Sciatic nerve (tissue), 2 donors: ENCODE measurements at regions not wholly inside any gene's neighbourhood (a gene's known extent, or its start where the extent isn't known, plus 50 kb on each side); places are given as distances from the start of the nearest gene placed in this dataset.
A peak's percentile ranks its signal among the peaks of the same experiment; 100 is the strongest.

Experiments
- ATAC-seq: fragments of 200-7000 bp; cut with Tn5 transposase; one replicate; pipeline ENCODE4 v1.9.1; 2020; ENCODE audit warnings: mild to moderate bottlenecking, moderate library complexity
- DNase-seq: peaks from one replicate; pipeline ENCODE4 v3.0.0-alpha.2; 2020; ENCODE audit warnings: low spot score
- intact Hi-C: fragments of 100-400 bp; cut with DNase I; formaldehyde crosslinking; loops from one replicate; pipeline ENCODE4 v1.14.2; 2022
- donor health status: DM: no; HTN: no; CAD: no.
- donor health status: DM: no; HTN: no; CAD: no.

DNA sequence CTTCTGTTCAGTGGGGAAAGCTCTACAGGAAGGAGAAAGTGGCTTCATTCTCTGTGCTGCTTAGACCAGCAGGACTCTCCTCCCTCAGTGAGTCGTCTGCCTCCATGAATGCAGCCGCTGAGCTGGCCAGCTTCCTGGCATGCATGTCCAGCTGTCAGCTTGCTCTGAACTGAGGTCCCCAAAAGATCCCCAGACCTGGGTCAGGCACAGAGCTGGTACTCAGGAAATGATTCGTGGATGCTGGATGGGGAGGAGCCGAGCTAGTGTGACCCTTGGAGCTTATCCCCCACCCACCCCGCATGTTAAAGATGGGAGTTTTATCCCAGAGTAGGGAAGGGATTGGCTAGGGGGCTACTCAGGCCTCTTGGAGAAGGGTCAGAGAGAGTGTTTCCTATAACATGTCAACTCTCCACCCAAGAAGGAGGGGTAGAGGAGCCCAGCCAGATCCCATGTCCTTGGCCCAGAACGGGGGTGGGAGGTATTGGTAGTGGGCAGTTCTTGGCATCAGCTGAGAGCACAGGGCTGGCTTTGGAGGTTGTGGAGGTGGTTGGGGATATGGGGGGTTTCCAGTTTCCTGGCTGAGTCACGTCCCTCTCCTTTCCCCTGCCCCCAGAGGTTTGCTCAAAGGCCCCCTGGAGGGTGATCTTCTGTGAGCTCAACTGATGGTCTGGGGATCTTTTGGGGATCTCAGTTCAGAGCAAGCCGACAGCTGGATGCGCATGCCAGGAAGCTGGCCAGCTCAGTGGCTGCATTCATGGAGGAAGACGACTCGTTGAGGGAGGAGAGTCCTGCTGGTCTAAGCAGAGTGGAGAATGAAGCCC lies 110.1 kb downstream of the FOXD2 start:
- intact Hi-C loops, result no loop called here
- DNase-seq, result no peak

DNA sequence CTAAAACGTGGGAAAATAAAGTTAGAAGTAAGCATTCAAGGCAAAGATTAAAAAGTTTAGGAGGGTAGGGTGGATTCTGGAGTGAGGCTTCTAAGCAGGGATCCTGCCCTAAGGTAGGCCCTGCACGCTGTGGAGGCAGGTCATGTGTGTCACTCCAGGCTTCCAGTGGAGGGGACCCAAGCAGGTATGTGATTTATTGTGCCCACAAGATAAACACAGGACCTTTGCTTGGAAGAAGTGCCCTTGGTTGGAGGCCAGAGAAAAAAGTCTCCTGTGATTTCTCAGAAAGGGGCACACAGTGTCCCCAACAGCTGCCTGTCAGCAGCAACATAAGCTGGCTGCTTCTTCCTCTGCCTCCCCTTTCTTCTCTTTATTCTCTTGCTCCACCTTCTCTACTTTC lies 110.8 kb downstream of the FOXD2 start:
- DNase-seq, result no peak
- intact Hi-C loops, result no loop called here
- ATAC-seq, result no peak

More for the DNA sequence above, 110.1 kb downstream of the FOXD2 start:
- ATAC-seq, result peak; percentile 20

DNA sequence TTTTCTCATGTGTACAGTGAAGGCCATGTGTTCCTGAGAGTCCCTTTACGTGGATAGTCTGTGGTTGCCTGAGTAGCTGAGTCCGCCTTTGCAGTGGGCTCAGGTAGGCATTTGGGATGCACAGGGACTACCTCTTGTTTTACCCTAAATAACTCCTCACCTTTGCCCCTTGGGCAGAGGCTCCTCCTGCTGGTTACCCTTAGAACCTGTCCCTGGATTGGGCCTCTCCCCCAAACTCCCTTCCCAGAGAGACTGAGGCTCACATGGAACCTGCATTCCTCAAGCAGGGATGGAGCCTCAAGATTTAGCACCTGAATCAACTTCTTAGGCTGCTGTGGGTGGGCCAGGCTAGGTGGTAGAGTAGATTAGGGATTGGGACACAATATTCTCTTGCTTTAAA lies 111.7 kb downstream of the FOXD2 start:
- intact Hi-C loops, result no loop called here
- ATAC-seq (no peak), DNase-seq (no peak)

DNA sequence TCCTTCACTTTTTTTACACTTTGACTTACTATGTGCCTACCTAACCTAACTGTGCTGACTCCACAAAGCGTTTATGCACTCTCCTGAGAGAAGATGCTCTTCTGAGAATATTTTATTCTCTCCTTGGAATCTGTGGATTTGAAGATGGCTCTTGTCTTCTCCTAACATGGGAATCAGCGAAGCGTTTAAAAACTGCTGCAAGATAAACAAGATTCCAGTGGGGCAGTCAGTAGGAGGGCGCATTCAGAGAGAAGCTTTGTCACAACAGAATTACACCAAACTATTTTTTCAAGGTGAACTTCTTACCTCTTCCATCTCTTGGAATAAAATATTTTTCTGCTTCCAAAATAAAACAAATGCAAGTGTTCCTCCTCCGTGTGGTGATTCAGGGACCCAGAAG lies 113.1 kb downstream of the FOXD2 start:
- DNase-seq, result no peak
- intact Hi-C loops, result no loop called here

DNA sequence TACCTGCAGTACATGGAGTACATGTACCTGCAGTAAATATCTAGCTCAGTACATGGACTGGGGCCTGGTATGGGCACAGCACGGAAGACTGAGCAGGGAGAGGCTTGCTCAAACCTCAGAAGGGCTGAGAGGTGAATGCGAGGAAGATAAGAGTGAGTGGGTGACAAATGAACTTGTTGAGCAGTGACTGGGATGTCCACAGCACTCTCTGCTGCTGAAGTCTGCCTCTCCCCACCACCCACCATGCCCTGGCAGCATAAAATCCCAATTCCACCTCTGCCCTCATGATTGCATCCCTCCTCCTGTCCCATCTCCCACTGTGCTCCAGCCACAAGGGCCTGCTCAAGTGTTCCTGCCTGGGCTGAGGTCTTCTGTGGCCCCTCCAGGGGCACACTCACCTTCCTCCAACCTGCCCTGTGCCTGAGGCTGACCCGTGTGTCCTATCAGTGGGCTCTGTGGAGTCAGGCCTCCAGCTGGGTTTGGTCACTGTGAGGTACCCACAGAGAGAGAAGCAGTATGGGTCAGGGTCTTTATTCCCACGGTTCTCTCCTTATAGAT lies 114.2 kb downstream of the FOXD2 start:
- ATAC-seq (no peak), DNase-seq (no peak)
- intact Hi-C loops, result no loop called here

More for the DNA sequence above, 113.1 kb downstream of the FOXD2 start:
- ATAC-seq, result no peak

DNA sequence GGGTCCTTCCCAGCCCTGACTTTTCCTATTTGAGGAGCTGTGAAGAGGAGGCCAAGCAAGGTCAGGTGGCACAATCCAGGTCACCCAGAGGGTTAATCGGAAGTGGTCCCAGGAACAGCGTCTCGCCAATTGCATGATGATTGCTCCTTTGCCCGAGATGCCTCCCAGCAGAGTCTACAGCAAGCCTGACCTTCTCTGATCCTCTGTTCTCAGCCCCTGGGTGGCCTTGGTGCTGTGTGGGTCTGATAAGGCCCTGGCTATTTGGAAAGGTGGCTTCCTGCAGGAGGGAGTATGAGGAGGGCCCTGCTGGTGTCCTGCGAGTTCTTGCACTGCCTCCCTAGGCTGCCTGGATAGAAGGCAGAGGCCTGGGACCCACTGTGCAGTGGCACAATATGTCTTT lies 116.2 kb downstream of the FOXD2 start:
- no peak for ATAC-seq
- no peak for DNase-seq
- intact Hi-C loops, result no loop called here

DNA sequence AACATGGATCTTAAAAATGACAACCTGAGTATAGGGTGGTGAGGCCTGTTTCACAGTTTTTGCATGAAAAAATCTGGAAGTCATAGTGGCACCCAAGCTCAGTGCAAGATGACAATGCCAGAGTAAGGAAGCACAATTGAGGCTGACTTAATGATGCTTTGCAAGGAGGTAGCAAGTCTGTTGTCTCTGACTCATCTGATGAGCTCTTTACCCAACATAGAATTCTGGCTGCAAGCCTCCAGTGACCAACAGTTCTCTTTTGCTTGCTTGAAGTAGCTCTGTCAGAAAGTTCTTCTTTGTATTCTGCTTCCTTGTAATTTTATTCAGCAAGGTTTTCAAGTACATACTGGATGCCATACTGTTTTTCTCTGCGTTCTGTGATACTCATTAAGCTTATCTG lies 117.1 kb downstream of the FOXD2 start:
- ATAC-seq (no peak), DNase-seq (no peak)
- intact Hi-C loops, result no loop called here

DNA sequence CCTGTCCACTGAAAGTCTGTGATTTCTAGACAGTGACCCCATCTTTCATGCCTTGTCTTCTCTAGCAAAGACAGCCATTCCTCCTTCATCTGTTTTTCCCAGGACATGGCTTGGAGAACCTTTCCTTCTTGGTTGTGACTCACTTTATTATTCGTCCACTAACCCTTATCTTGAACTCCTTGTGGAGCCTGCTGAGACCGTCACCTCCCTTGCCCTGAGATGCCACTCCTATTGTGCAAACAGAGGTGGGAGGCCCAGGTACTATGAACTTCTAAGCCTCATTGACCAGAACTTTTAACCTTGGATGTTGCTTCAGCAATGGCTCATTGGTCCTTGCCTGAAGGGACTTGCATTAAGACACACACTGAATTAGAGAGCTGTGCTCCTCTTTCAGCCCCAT lies 117.5 kb downstream of the FOXD2 start:
- DNase-seq (no peak), ATAC-seq (no peak)
- intact Hi-C loops, result no loop called here

DNA sequence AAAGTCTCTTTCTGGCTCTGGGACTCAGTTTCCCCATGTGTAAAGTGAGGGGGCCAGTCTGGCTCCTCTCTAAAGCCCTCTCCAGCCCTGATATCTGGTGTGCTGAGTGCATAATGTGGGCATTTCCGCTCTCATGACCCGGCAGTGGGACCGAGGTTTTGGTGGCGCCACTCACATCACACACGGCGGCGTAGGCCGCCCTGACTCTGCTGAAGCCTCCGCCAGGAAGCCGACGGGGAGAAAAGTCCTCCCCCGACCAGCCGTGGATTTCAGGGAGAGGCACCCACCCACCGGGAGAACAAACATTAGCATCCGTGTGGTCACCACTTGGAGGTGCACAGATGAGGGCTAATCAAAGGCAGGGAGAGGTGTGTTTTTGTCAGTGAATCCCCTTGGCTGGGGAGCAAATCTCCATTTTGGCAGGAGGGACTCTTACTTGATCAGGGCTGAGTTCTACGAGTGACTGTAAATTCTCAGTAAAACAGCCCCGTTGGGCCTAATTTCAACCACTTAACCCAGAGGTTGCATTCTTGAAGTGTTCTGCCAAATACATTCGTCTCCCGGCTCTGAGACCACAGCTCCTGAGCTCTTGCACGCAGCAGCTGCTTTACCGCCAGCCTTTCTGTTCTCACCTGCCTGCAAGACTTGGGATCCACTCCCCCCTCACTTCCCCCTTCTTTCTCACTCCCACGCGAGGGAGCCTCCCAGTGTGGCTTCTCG lies 118.2 kb downstream of the FOXD2 start:
- intact Hi-C loops, result no loop called here
- no peak for DNase-seq
- peak; percentile 88 for ATAC-seq

DNA sequence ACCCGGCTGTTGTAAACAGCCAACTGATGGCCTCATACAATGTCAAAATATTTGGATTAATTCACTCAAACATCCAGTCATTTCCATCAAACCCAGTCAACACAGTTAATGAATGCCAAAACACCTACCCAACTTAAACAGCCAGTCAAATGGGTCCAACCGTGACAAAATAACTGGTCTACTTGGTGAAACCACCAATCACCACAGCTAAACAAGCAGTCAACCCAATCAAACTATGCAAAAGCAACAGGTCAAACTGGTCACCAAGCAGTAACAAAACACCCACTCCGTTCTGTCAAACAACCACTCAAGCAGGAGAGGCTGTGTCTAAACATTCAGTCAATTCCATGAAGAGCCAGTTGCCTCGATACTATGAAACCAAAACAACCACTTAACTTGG lies 119.2 kb downstream of the FOXD2 start:
- DNase-seq, result no peak
- peak; percentile 1 for ATAC-seq
- intact Hi-C loops, result no loop called here

DNA sequence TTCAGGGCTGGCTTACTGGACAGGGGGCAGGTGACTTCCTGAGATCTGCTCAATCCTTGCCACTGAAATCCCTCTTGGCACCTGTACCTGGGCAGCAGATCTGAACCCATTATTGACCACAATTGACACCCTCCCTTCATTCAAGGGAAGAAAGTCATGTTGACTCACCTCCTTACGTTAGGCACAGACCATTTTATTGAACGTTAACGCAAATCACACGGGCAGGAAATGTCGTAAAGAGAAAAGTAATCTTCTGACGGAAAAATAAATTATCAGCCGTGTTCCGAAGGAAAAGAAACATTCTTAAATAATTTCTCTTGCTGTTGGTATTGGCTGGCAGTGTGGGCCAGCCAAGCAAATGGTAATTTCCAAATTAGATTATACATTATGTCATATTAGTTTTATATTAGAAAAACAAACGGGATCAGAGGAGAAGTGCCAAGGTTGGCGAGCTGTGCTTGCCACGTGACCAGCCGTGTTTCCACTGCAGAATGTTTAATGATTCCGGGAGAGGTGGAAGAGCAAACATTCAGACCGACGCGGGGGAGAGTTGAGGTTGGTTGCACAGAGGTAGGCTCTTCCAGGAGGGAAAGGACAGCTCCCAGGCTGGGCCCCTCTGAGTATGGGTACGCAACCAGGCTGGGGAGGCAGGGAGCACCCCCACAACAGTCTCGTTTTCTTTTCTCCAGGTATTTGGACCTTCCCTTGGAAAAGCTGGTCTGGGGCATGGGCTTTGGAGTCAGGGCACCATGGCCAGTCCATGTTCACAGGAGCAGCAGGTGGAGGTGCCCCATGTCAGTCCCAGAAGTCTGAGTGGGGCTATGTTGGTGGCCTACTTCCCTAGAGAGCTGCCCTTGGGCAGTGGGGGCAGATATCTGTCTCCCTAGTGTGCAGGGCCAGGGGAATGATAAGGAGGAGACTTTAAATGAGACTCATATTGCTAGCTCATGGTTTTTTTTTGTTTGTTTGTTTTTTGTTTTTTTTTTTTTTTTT lies 121.1 kb downstream of the FOXD2 start:
- intact Hi-C loops, result no loop called here
- no peak for DNase-seq
- no peak for ATAC-seq

DNA sequence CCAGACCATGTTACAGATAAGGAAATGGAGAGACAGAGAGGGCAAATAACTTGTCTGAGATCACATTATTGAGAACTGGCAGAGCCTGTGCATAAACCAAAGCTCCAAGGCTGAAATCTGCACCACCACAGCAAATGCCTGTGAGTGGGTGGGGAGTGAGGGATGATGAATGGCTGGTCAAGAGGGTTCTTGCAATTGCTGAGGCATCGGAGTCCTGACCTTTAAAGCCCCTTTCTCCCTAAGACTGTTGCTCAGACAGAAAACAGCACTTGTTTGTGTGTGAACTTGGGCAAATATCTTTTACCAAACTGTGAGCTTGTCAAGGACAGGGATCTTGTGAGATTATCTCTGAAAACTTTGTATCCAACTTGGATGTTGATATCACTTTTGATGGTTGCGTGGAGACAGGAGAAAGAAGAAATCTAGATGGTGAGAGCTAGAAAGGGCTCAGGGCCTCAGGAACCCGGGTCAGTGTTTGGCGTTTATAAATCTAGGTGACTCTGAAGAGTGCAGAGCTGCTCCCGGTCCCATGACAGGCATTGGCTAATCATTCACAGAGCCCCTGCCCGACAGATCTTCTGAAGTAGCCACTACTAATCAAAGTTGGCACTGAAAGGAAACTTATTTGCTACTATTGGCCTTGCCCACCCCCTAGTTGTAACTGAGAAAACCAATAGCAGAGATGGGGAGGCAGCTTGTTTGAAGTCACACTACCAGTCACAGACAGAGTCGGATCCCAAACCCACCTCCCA lies 122.3 kb downstream of the FOXD2 start:
- intact Hi-C loops, result no loop called here
- ATAC-seq, result no peak
- DNase-seq, result no peak

DNA sequence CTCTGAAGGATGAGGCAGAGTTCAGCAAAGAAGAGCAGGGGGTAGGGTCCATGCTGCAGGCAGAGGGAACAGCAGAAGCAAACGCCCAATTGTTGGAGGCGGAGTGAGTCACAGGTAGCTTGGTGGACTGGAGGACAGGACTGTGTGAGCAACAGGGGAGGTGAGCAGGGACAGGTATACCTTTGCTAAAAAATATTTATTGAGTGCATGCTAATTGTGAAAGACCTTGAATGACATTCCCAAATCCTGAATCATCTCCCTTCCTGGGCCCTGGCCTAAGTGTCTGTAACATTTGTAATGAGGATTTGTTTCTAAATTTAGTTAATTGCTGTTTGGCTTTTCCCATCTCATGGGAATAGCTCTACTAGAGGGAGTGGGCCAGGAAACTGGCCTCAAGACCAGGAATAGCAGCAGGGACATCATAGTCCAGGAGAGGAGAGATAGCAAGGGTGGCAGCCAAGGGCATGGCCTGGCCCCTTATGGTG lies 123.7 kb downstream of the FOXD2 start:
- no peak for ATAC-seq
- intact Hi-C loops, result no loop called here
- DNase-seq, result no peak

DNA sequence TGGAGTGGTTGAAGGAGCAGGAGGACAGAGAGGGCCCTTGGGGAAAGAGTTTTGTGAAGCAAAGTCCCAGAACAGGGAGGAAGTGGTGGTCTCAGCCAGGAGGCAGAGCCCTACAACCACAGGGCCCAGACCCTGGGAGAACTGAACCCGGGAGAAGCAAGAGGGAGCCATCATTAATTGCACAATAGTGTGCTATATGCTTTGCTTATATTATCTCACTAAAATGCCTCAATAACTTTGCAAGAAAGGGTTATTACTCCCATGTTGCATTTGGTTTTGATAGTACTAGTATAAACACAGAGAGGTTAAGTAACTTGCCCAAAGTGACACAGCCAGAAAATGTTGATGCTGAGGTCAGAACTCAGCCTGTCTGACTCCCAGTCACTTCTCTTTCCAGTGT lies 124.3 kb downstream of the FOXD2 start:
- ATAC-seq, result no peak
- intact Hi-C loops, result no loop called here
- no peak for DNase-seq

DNA sequence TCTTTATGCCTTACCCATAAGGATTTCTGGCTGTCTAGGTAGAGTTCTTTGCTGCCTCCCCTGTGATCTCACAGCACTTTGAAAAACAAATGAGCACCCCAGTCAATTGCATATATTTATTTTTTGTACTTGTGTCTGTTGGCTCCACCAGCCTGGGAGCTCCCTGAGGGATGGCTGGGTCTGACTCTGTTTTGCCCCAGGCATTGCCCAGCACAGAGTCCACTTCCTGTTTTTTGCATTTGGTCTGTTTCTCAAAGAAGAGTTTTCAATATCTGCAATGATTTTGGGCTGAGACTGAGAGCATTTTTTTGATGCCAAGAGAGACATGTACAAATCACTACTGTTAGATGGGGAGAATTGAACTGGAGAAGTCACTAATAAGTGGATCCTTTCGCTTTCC lies 125.0 kb downstream of the FOXD2 start:
- intact Hi-C loops, result no loop called here
- no peak for DNase-seq

DNA sequence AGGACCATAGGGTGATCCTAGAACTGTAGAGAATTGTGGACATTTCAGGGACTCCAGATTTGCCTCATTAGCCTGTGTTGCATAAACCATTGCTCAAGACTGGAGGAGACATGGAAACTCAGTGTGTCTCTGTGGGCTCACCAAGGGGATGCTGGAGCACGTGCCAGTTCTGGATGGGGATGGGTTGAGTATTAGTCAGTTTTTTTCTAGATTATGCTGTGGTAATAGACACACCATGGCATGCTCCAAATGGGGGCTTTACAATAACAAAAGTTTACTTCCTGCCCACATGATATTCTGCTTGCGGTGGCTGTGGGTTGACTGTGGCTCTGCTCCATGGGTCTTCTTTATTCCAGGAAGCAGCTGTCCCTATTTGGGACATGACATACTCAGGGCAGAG lies 125.4 kb downstream of the FOXD2 start:
- peak; percentile 84 for ATAC-seq
- intact Hi-C loops, result no loop called here

More for the DNA sequence above, 125.0 kb downstream of the FOXD2 start:
- peak; percentile 4 for ATAC-seq

DNA sequence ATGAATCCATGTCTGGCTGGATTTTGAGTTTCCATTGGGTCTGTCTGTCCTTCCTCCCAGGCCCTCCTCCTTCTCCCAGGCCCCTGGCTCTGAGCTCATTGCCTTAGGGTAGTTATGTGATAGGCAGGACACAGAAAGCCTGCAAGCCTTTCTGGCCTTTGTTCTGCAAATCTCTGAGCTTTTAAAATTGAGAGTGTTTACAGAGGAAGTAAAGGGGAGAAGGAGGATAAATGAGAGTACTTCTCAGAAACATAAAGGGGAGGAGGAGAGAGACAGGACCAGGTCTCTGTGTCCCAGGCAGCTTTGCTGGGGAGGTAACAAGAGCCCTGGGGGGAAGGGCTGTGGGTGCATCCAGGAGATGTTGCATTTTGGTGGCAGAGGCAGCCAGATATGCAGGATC lies 126.7 kb downstream of the FOXD2 start:
- DNase-seq (no peak), ATAC-seq (no peak)
- intact Hi-C loops, result no loop called here

More for the DNA sequence above, 125.4 kb downstream of the FOXD2 start:
- DNase-seq, result no peak

DNA sequence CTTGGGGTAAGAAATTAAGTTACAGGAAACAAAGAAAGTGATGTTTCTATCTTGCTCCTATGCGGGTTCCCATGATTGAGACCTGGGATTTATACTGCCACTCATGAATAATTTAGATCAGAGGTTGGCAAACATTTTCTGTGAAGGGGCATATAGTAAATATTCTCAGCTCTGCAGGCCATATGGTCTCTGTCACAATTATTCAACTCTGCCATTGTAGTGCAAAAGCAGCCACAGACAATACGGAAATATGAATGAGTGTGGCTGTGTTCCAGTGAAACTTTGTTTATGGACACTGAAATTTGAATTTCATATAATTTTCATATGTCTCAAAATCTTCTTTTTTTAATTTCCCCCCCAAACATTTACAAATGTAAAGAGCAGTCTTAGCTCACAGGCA lies 127.2 kb downstream of the FOXD2 start:
- DNase-seq (no peak), ATAC-seq (no peak)
- intact Hi-C loops, result no loop called here
